ENCODE measurements at regions not wholly inside any gene's neighbourhood (a gene's known extent, or its start where the extent isn't known, plus 50 kb on each side); places are given as distances from the start of the nearest gene placed in this dataset.

DNA sequence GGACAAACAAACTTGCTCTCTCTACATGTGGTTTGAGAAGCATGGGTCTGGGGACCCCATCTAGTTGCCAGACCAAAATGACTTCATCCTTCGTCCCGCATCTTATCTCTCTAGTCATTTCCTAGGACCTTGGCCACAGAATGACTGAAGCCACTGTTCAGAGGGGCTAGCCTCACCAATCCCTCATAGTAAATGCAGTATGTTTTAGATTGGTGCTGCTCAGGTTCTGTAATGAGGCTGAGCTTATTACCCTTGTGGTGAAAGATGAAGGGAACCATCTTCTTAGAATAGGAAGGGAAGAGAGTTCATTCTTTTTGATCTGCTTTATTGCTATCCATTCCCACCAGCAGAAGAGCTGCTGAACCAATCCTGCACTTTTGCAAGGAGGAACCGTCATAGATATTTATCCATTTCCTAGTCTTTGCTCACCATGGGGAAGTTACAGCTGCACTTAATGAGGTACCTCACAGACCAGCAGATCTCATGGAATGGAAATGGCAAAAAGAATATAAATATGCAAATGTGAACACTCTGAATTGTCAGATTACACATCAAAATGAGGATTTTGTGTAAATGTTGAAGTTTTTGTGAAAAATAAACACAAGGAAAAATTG is 436.7 kb downstream of the LPIN1 start:
- BruUV-seq (replicated peaks) = no TSS peak
- H3K27ac ChIP-seq (ENCODE audit: low read depth, low read length) = no peak overlapping the region
- no peak overlapping the region for H2AFZ ChIP-seq (ENCODE audit: low read depth, low read length, poor library complexity, severe bottlenecking)
- H3K9me2 ChIP-seq (ENCODE audit: insufficient read depth) = no peaks in the 10 kb centered on the region
- no peak for TF ChIP-seq EZH2 (IDR thresholded peaks at IDR 0.05)
- TF ChIP-seq EGR1 (IDR thresholded peaks at IDR 0.05; ENCODE audit: low read depth) = no peak
- TF ChIP-seq, protein P1, sequence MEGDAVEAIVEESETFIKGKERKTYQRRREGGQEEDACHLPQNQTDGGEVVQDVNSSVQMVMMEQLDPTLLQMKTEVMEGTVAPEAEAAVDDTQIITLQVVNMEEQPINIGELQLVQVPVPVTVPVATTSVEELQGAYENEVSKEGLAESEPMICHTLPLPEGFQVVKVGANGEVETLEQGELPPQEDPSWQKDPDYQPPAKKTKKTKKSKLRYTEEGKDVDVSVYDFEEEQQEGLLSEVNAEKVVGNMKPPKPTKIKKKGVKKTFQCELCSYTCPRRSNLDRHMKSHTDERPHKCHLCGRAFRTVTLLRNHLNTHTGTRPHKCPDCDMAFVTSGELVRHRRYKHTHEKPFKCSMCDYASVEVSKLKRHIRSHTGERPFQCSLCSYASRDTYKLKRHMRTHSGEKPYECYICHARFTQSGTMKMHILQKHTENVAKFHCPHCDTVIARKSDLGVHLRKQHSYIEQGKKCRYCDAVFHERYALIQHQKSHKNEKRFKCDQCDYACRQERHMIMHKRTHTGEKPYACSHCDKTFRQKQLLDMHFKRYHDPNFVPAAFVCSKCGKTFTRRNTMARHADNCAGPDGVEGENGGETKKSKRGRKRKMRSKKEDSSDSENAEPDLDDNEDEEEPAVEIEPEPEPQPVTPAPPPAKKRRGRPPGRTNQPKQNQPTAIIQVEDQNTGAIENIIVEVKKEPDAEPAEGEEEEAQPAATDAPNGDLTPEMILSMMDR (IDR thresholded peaks at IDR 0.05 in 2 of 3, conservative IDR thresholded peaks at IDR 0.05 in 1 of 3; ENCODE audit: borderline replicate concordance in 1 of 3, insufficient read depth in 1 of 3, low read depth in 2 of 3, low read length in 2 of 3) = no peak
- TF ChIP-seq, protein P2, sequence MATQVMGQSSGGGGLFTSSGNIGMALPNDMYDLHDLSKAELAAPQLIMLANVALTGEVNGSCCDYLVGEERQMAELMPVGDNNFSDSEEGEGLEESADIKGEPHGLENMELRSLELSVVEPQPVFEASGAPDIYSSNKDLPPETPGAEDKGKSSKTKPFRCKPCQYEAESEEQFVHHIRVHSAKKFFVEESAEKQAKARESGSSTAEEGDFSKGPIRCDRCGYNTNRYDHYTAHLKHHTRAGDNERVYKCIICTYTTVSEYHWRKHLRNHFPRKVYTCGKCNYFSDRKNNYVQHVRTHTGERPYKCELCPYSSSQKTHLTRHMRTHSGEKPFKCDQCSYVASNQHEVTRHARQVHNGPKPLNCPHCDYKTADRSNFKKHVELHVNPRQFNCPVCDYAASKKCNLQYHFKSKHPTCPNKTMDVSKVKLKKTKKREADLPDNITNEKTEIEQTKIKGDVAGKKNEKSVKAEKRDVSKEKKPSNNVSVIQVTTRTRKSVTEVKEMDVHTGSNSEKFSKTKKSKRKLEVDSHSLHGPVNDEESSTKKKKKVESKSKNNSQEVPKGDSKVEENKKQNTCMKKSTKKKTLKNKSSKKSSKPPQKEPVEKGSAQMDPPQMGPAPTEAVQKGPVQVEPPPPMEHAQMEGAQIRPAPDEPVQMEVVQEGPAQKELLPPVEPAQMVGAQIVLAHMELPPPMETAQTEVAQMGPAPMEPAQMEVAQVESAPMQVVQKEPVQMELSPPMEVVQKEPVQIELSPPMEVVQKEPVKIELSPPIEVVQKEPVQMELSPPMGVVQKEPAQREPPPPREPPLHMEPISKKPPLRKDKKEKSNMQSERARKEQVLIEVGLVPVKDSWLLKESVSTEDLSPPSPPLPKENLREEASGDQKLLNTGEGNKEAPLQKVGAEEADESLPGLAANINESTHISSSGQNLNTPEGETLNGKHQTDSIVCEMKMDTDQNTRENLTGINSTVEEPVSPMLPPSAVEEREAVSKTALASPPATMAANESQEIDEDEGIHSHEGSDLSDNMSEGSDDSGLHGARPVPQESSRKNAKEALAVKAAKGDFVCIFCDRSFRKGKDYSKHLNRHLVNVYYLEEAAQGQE (IDR thresholded peaks at IDR 0.05; ENCODE audit: low read depth) = no peak
- TF ChIP-seq SP1 (IDR thresholded peaks at IDR 0.05; ENCODE audit: low read depth) = no peak
- TF ChIP-seq ZNF274 (IDR thresholded peaks at IDR 0.05; ENCODE audit: low read depth, low read length) = no peak
- TF ChIP-seq EZH2phosphoT487 (IDR thresholded peaks at IDR 0.05; ENCODE audit: borderline replicate concordance) = no peak
- TF ChIP-seq, protein P3, sequence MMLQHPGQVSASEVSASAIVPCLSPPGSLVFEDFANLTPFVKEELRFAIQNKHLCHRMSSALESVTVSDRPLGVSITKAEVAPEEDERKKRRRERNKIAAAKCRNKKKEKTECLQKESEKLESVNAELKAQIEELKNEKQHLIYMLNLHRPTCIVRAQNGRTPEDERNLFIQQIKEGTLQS (IDR thresholded peaks at IDR 0.05) = no peak
- TF ChIP-seq SRF (IDR thresholded peaks at IDR 0.05; ENCODE audit: low read depth) = no peak
- no peak for TF ChIP-seq CBX3 (IDR thresholded peaks at IDR 0.05; ENCODE audit: low read depth)
- TF ChIP-seq ELF1 (IDR thresholded peaks at IDR 0.05; ENCODE audit: borderline replicate concordance, low read depth) = no peak
- no peak for TF ChIP-seq RAD21 (IDR thresholded peaks at IDR 0.05; ENCODE audit: low read depth)
- TF ChIP-seq TCF7L2 (IDR thresholded peaks at IDR 0.05; ENCODE audit: borderline replicate concordance, extremely low read depth, insufficient read depth, insufficient read length) = no peak
- no peak for TF ChIP-seq FOSL1 (IDR thresholded peaks at IDR 0.05; ENCODE audit: low read depth)
- no peak for TF ChIP-seq JUND (IDR thresholded peaks at IDR 0.05)
- no peak for TF ChIP-seq POLR2AphosphoS5 (IDR thresholded peaks at IDR 0.05; ENCODE audit: low read depth, low read length)
- no peaks in the 10 kb centered on the region for H4K20me1 ChIP-seq (ENCODE audit: insufficient read depth)
- no peaks in the 10 kb centered on the region for H3K36me3 ChIP-seq (ENCODE audit: control insufficient read depth in 1 of 2, insufficient read depth in 2 of 2, low read length in 2 of 2)
- intact Hi-C loops (cut with micrococcal nuclease) = no loop called here
- no peak overlapping the region for H3K9ac ChIP-seq (ENCODE audit: low read length)
- ATAC-seq (no peak), DNase-seq (ENCODE audit: low read depth, low spot score) (no peak)
- no peak overlapping the region for H3K4me3 ChIP-seq (replicated peaks in 1 of 2; ENCODE audit: low read depth in 1 of 2, low read length in 2 of 2)
- H3K9me3 ChIP-seq (ENCODE audit: control insufficient read depth in 1 of 2, insufficient read depth in 1 of 2, low read depth in 1 of 2, low read length in 2 of 2) = no peaks in the 10 kb centered on the region
- no peaks in the 10 kb centered on the region for H3K27me3 ChIP-seq (ENCODE audit: insufficient read depth, low read length)
- no peaks in the 10 kb centered on the region for H3K4me1 ChIP-seq (ENCODE audit: control insufficient read depth in 1 of 2, insufficient read depth in 2 of 2, low read length in 2 of 2)
- no peak overlapping the region for H3K4me2 ChIP-seq (ENCODE audit: low read length)
- POLR2A ChIA-PET = no interaction called here
- CTCF ChIA-PET = no interaction called here
- RAD21 ChIA-PET (ENCODE audit: low non-redundant PET in 1 of 2, low total read pairs in 2 of 2, uncharacterized antibody in 2 of 2, unreplicated experiment in 2 of 2) = no interaction called here
- no peaks in the 10 kb centered on the region for H3K79me2 ChIP-seq (ENCODE audit: insufficient read depth, low read length)
